ENCODE measurements at regions not wholly inside any gene's neighbourhood (a gene's known extent, or its start where the extent isn't known, plus 50 kb on each side); places are given as distances from the start of the nearest gene placed in this dataset.

DNA sequence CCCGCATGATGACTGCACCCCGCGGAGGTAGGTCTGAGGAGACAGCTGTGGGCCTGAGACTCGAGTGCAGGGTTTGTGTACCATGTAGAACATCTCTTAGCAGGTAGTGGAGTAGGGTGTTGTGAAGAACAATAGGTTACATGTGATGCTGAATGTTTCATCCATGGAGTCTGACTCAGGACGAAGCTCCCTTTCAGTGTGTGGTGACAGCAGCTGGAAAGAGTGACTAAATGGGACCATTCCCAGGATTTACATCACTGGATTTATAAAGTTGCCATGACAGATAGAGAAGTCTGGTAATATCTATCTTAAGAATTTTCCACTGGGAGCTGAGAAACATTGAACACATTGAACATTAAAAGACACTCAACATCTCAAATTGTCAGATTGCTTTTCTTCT lies 259.6 kb upstream of the RGS6 start:
- ATAC-seq (ENCODE audit: low FRiP score) (no peak), DNase-seq (ENCODE audit: low spot score) (no peak)
- TF ChIP-seq, protein P1, sequence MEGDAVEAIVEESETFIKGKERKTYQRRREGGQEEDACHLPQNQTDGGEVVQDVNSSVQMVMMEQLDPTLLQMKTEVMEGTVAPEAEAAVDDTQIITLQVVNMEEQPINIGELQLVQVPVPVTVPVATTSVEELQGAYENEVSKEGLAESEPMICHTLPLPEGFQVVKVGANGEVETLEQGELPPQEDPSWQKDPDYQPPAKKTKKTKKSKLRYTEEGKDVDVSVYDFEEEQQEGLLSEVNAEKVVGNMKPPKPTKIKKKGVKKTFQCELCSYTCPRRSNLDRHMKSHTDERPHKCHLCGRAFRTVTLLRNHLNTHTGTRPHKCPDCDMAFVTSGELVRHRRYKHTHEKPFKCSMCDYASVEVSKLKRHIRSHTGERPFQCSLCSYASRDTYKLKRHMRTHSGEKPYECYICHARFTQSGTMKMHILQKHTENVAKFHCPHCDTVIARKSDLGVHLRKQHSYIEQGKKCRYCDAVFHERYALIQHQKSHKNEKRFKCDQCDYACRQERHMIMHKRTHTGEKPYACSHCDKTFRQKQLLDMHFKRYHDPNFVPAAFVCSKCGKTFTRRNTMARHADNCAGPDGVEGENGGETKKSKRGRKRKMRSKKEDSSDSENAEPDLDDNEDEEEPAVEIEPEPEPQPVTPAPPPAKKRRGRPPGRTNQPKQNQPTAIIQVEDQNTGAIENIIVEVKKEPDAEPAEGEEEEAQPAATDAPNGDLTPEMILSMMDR (IDR thresholded peaks at IDR 0.05) = no peak

DNA sequence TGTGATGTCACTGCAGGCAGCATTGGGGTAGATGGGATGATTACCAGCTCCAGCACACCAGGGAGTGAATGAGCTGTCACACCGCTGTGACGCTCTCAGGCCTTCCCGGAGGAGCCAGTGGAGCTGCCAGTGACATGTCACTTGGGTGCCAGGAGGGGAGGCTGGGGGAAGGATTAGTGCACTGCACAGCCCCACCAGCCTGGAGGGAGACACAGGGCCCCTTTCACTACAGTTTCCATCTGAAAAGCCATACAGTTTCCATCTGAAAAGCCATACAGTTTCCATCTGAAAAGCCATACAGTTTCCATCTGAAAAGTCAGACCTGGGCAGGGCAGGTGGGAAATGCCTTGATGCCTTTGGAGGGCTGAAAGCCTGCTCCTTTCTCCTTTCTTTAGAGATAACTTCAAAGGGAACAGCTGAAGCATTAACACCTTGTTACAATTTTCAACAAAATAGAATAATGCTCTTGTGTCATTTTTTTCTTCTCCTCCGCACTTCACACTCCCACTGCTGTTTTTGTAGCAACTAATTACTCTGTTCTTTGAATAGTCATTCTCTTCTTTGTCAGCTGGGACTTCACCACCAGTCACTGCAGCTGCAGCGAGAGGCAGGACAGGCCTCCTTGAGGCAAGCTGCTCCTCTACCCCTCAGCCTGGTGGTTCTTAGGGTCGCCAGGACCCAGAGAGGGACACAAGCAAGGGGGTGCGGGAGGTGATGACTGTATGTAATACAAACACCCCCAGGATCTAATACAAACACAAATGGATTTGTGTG lies 256.9 kb upstream of the RGS6 start:
- TF ChIP-seq, protein P1 (IDR thresholded peaks at IDR 0.05) = no peak
- ATAC-seq (ENCODE audit: low FRiP score) (no peak), DNase-seq (ENCODE audit: low spot score) (no peak)

DNA sequence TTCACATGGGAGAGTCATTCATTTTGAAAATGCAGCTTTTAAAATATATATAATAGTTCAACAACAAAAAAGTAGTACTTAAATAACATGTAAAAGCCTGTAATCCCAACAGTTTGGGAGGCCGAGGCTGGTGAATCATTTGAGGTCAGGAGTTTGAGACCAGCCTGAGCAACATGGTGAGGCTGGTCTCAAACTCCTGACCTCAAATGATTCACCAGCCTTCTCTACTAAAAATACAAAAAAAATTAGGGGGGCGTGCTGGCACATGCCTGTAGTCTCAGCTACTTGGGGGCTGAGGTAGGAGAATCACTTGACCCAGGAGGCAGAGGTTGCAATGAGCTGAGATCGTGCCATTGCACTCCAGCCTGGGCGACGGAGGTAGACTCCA lies 256.3 kb upstream of the RGS6 start:
- ATAC-seq (ENCODE audit: low FRiP score) = no peak
- TF ChIP-seq, protein P1 (IDR thresholded peaks at IDR 0.05) = no peak

DNA sequence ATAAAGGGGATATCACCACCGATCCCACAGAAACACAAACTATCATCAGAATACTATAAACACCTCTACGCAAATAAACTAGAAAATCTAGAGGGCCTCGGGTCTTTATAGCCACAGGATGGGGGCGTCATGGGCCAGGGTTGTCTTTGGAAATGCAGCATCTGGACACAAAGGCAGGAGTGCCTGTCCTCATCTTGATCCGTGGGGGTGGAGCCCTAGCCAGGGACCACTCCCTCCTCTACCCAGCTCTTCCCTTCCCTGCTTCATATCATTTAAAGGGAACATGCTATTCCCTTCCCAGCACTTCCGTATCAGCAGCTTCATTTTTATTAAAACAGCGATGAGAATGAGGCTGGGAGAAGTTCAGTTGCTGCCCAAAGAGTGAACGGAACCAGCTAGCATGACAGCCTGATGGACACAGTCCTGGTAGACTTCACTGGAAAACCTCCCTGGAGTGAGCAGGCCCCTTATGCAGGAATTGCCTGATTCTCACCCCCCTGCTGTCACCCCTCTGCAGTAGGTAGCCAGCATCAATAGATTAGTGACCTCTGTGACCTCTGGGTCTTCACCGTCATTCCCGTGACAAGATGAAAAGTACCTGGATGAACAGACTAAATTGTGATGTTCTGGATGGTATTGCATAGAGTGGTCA lies 251.4 kb upstream of the RGS6 start:
- no peak for DNase-seq (ENCODE audit: low spot score)
- TF ChIP-seq, protein P1 (IDR thresholded peaks at IDR 0.05) = no peak
- ATAC-seq (ENCODE audit: low FRiP score) = no peak

More for the DNA sequence above, 256.3 kb upstream of the RGS6 start:
- no peak for DNase-seq (ENCODE audit: low spot score)

DNA sequence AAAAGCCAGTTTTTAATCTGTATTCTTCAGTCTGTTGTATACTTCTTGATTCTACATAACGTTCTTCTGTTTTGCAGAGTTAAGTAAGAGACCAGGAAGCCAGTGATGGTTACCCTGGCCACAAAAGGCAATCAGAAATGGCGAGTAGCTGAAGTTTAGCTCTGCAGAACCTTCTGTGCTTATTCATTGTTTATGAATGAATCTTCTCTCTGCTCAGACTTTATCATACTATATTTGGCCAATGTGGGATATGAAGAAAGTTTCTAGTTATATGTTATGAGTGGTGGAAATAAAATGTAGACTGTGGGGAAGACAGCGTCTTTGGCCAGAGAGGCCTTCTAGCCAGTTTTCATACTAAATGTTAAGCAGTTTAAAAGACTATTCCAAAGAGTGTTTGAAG lies 249.9 kb upstream of the RGS6 start:
- no peak for ATAC-seq (ENCODE audit: low FRiP score)
- TF ChIP-seq, protein P1 (IDR thresholded peaks at IDR 0.05) = no peak
- no peak for DNase-seq (ENCODE audit: low spot score)

DNA sequence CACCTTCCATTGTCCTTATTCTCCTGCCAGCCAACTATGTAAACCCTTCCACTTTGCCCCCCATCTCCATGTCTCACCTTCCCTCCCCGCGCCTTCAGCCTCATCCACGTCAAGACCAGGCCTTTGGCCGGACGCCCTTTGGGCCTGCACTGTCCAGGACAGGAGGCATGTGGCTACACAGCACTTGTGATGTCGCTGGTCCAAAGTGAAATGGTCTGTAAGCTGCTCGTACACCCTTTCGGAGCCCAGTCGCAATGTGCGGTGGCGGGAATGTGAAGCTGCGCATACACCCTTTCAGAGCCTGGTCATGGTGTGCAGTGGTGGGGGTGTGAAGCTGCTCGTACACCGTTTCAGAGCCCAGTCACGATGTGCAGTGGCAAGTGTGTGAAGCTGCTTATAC lies 247.9 kb upstream of the RGS6 start:
- no peak for DNase-seq (ENCODE audit: low spot score)
- no peak for ATAC-seq (ENCODE audit: low FRiP score)
- TF ChIP-seq, protein P1 (IDR thresholded peaks at IDR 0.05) = no peak

DNA sequence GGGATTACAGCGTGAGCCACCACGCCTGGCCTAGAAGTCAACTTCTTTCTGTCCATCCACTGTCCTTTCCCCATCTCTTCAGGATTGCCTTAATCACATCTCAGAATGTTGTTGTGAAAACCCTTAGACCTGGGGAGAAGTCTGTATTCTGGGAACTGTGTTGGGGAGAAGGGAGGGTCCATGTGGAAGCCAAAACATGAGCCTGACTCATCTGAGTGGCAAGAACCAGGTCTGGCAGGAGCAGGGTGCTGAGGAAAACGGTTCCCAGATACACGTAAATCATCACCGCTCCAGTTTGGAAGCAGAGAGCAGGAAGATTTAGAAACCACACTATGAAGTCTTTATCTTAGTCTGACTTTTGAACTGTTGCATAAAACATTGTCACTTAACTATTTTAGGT lies 245.6 kb upstream of the RGS6 start:
- no peak for DNase-seq (ENCODE audit: low spot score)
- TF ChIP-seq, protein P1 (IDR thresholded peaks at IDR 0.05) = no peak
- peak; percentile 97 for ATAC-seq (ENCODE audit: low FRiP score)
